NCI-H2029 treated with DMSO at 0.1 percent for 48 hours (cell line): ENCODE measurements at regions not wholly inside any gene's neighbourhood (a gene's known extent, or its start where the extent isn't known, plus 50 kb on each side); places are given as distances from the start of the nearest gene placed in this dataset.
A peak's percentile ranks its signal among the peaks of the same experiment; 100 is the strongest.
"Not testable (repeated sequence)": the region's sequence is repeated elsewhere in the genome, so short reads cannot be mapped to it uniquely, and the experiment has no call there.

ENCODE experiments used
- DNase-seq: peaks from one replicate; lab custom pipeline; 2025; lab: John Stamatoyannopoulos, UW

DNA sequence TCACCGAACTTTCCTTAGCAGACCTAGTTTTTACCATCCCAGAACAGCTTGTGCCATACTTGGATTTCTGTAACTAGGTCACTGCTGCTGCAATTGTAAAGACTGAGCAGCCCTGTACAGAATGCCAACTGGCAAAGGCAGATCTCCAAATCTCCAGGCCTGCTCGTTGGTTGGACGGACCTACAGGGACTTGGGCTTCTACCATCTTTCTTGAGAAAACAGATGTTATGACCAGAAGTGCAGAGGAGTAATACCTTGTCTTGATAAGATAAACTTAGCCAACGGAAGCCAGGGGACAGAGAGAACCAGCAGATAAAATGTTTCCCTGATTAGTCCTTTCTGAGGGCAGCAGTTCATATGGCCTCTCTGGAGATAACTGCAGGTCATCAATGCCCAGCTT is 304.1 kb downstream of the RFPL4B start:
- DNase-seq, result no peak

DNA sequence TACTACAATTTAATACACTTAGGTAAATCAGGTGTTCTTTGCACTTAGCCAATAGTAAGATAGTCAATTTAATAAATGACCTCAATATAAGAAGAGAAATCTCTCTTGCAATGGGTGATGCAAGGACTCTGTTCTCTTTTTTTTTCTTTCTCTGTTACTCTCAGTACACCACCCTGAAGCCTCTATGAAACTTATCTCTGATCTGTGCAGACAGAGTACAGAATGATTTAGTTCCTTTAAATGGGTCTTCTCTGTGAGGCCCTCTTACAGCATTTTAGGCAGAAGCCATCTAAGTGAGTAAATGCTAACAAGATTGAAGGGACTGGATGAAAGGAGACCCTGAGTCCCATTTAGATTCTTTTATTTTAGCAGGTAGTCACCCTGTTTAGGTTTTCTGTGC is 312.8 kb downstream of the RFPL4B start:
- DNase-seq, result no peak

DNA sequence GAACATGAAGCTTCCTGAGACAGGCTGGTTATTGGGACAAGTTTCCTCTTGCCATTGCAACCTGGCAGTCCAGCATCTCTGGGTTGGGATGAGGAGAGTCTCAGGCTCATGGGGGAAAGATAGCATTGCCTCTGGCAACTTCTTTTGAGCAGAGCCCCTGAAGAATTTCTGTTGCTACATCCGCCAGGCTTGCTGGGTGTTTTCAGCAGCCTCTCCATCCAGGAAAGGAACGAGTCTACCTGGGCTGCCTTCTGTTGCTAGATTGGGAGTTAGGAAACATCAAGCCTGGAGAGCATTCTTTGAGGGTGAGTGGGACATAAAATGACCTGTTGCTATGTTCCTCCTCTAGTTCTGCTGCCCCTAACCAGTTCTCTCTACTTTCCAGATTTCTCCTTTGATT is 313.5 kb downstream of the RFPL4B start:
- DNase-seq, result no peak

DNA sequence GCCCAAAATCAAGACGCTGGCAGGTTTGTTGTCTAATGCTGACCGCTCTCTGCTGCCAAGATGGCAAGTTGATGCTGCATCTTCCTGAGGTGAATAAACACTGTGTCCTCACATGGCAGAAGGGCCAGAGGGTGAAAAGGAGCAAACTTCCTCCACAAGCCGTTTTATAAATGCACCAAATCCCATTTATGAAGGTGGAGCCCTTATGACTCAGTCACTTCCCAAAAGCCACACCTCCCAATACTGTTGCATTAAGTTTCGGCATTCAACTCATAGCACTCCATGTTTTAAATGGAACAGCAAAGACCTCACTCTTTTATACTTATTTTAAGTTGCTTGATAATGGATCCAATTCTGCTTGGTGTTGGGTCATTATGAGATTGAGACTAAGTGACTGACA is 316.6 kb downstream of the RFPL4B start:
- DNase-seq, result no peak

DNA sequence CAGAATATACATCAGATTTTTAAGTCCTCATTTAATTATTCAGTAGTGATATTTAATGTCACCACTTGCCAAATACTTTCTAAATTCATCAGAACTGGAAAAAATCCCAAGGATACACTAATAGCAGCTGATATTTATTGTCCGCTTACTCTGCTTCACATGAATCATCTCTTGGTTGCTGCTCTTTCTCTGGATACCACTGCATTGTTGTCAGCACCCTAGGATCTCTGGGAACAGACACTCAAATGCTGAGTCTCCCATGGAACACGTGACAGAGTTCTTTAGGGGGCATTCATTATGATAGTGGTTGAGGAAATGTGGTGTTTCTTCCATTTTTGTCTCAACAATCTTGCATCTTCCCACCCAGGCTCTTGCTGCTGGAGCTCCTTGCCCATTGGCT is 318.0 kb downstream of the RFPL4B start:
- DNase-seq, result no peak

DNA sequence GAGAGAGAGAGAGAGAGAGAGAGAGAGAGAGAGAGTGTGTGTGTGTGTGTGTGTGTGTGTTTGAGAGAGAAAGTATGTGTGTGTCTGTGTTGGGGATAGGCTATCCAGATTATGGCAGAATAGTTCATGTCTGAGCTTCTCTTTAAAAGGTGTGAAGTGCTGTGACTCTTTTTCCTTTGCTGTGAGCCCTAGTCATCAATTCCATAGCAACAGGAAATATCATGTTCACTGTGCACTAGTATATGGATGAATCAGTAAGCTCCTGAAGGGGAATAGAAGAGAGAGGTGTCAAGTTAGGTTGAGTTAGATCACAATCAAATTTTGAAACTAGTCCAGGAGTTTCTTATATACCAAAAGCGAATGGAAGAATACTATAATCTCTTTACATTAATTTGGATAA is 318.7 kb downstream of the RFPL4B start:
- DNase-seq, result no peak

DNA sequence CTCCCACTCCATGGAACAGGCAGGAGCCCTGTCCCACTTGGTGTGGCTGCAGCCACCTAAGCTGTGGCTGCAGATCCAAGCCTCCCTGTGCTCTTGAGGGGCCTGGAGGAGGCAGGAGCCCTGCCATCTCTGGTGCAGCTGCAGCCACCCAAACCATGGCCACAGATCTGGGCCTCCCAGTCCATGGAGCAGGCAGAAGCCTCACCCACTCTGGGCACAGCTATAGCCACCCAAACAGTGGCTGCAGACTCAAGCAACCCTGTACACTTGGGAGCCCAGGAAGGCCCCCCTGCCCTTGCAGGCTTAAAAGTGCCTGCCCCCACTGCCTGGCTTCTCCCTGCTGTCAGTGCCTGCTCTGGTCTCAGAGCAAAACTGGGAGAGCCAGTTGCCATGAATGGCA is 320.3 kb downstream of the RFPL4B start:
- no peak for DNase-seq

DNA sequence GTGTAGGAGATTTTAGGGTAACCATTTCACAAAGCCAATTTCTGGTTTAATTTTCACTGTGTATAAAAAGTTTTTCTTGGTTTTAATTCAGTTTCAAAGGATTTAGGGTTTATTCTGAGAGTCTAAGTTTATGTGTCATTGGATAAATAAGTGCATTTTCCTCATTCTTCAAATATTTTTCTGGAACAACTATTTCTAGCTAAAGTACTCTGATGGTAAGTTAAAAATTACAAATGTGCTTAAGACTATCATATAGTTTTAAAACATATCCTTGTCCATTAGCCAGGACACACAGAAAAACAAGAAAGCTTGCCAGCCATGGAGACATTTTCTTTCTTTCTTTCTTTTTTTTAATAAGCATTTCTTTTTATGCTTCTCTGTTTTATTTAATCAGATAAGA is 333.0 kb downstream of the RFPL4B start:
- DNase-seq, result no peak

DNA sequence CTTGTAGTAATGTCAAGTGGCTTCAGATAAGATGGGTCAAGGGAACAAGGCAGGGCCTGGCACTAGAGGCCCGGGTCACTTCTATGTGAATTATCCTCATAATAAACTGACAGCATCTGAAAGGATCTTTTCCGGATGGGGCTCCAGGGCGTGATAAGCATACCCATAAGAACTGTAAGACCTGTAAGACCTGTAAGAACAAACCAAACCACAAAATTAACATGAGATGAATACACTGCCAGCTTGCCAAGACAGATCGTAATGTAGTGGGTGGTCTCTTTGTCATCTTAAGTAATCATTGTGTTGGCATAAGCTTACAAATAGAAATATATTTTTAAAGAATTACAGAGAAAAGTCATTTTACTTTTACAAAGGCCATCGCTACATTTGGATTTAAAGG is 334.9 kb downstream of the RFPL4B start:
- no peak for DNase-seq

DNA sequence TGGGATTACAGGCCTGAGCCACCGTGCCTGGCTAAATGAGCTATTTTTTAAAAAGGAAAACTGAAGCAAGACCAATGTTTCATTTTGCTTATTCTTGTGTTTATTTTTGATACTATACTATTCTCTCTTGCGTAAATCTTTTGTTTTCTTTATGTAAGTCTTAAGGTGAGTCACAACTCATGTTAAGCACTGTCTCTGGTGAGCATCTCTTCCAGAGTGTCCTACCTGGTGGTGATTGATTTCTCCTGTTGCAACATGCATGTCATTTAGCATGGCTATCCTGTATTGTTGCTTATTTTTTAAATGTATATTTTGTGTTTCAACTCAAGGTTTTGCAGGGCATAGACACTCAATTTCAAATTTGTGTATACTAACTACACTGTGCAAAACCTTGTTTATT is 336.0 kb downstream of the RFPL4B start:
- no peak for DNase-seq

DNA sequence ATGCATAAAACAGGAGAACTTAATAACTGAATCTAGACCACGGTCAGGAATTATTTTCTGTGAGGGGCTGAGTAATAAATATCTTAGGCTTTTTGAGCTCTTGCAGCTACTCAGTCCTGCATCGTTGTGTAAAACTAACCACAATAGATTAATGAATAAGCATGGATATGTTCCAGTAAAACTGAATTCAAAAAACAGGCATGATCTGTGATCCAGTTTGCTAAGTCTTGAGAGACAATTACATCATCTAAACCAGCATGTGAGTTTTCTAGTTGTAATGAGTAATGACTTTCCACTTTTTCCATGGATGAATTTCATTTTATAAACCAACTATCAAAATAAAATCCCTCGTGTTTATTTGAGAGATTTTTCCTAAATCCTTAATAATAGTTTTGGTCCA is 336.8 kb downstream of the RFPL4B start:
- no peak for DNase-seq

DNA sequence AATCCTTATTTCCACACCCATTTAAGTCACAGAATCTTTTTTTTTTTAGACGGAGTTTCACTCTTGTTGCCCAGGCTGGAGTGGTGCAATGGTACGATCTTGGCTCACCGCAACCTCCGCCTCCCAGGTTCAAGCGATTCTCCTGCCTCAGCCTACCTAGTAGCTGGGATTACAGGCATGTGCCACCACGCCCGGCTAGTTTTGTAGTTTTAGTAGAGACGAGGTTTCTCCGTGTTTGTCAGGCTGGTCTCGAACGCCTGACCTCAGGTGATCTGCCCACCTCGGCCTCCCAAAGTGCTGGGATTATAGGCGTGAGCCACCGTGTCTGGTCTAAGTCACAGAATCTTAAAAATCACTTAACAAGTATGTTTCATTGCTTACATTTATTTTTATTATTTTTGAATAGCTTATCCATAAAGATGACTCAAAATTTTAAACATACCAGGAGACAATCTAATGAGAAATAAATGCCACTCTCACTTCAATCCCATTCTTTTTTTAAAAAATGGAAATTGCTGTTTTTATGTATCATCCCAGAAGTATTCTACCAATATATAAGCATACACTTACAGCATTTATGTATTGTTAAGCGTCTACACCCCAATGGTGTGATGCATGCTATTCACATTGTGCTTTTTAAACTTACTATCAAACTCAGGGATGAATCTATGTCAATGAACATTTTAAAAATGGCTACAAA is 338.5 kb downstream of the RFPL4B start:
- DNase-seq, result not testable (repeated sequence)

DNA sequence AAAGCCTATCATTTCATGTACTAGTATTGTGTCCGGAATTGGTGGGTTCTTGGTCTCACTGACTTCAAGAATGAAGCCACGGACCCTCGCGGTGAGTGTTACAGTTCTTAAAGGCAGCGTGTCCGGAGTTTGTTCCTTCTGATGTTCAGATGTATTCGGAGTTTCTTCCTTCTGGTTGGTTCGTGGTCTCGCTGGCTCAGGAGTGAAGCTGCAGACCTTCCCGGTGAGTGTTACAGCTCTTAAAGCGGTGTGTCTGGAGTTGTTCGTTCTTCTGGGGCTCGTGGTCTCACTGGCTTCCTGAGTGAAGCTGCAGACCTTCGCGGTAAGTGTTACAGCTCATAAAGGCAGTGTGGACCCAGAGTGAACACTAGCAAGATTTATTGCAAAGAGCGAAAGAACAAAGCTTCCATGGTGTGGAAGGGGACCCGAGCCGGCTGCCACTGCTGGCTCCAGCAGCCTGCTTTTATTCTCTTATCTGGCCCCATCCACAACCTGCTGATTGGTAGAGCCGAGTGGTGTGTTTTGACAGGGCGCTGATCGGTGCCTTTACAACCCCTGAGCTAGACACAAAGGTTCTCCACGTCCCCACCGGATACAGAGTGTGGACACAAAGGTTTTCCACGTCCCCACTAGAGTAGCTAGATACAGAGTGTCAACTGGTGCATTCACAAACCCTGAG is 341.5 kb downstream of the RFPL4B start:
- DNase-seq, result not testable (repeated sequence)

DNA sequence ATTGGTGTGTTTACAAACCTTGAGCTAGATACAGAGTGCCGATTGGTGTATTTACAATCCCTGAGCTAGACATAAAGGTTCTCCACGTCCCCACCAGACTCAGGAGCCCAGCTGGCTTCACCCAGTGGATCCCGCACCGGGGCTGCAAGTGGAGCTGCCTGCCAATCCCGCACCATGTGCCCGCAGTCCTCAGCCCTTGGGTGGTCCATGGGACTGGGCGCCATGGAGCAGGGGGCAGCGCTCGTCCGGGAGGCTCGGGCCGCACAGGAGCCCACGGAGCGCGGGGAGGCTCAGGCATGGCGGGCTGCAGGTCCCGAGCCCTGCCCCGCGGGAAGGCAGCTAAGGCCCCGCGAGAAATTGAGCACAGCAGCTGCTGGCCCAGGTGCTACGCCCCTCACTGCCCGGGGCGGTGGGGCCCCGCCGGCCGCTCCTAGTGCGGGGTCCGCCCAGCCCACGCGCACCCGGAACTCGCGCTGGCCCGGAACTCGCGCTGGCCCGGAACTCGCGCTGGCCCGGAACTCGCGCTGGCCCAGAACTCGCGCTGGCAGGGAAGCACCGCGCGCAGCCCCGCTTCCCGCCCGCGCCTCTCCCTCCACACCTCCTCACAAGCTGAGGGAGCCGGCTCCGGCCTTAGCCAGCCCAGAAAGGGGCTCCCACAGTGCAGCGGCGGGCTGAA is 342.2 kb downstream of the RFPL4B start:
- not testable (repeated sequence) for DNase-seq

DNA sequence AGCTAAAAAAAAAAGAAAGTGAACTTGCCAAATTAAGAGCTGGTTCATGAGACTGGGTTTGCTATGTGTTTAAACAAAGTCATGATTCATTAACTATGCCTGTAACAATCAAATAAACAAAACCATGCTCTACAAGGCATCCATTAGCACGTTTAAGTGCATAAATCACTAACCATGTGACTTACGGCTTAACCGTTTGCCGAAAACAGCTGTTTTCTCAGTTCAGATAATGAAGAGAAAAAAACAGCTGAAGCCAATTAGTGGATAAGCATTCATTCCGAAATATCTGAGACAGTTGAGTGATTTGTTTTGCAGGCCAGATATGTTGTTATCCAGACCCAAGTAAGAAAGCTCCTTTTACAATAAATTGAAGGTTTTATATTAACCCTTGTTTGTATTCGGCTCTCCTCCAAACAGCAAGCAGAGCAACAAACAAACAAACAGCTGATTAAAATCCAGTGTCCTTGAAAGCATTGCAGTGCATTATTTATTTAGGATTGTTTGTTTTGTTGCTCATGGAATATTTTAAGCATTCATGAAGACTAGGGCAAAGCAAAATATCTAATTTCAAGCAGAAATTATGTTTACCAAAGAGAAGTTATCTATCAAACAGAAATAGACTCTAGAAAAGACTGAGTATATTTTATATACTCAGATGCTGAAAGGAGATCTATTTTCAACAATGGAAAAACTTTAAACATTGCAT is 343.5 kb downstream of the RFPL4B start:
- DNase-seq, result no peak

DNA sequence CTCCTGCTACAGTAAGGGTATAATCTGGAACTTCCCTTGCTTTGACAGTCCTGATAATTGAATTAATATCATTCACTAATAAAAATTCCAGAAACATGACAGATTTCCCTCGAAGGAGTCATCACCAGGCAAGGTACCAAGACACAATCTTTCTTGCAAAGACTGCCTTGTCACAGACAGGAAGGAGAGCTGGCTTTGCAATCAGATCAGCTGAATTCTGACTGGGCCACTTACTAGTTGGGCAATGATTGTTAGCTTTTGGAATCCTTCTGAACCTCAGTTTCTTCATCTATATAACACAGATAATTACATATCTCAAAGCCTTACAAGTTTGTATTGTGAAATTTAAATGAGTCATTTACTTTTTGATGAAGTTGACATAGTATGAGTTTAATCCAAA is 344.2 kb downstream of the RFPL4B start:
- no peak for DNase-seq

DNA sequence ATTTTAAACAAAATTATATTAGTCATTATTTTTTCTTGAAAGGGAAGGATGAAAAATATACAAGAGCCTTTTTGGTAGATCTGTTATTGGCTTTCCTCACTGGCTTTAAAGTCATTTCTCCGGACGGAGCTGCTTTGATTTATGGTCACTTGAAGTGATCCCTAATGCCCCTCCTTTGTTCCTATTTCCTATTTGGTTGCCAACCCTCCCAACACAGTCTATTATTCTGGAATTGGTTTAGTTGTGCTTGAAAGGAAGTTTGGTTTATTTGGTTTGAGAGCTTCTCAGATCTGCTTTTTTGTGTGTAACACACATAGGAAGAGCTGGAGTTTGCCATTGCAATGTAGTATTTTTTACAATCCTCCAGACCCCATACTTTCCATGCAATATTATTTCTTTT is 347.9 kb downstream of the RFPL4B start:
- no peak for DNase-seq

DNA sequence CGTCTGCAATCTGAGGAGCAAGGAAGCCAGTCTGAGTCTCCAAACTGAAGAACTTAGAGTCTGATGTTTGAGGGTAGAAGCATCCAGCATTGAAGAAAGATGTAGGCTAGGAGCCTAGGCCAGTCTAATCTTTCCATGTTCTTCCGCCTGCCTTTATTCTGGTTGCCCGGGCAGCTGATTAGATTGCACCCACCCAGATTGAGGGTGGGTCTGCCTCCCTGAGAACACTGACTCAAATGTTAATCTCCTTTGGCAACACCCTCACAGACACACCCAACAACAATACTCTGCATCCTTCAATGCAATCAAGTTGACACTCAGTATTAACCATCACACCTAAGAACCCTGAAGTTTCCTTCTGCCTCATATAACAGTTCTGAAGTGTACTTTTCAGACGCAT is 350.1 kb downstream of the RFPL4B start:
- no peak for DNase-seq

DNA sequence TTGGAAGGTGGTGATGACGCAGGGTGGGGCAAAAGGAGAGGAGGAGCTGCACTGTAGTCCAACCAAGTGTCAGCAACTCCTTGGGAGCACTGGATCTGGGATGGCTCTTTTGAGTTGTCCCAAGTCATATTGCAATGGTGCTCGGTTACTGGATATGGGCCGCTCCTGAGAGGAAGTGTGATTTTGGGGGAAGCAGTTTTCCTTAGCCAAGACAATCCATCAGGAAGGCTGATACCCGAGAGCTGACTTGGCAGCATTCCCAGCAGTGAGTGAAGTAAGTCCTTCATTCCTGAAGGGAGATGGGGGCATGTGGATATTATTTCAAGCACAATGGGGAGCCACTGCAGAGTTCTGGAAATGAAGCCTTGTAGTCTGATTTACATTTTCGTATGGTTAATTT is 354.1 kb downstream of the RFPL4B start:
- DNase-seq, result peak; percentile 46

DNA sequence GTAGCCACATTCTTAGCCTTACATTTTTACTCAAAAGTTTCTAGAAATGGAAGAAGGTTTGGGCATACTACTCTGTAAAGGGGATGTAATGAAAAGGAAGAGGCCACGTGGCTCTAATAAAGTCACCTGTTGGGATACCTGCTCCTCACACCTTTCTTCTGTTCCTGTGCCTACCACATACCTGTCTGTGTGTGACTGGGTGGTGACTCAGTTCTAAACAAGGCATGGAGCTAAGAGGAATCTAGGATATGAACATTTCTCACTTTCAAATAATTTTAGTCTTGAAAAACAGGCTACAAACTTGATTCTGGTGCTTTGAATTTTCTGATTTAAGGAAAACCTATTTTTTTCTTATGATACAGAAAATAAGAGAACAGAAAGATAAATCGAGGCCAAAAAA is 363.6 kb downstream of the RFPL4B start:
- no peak for DNase-seq

DNA sequence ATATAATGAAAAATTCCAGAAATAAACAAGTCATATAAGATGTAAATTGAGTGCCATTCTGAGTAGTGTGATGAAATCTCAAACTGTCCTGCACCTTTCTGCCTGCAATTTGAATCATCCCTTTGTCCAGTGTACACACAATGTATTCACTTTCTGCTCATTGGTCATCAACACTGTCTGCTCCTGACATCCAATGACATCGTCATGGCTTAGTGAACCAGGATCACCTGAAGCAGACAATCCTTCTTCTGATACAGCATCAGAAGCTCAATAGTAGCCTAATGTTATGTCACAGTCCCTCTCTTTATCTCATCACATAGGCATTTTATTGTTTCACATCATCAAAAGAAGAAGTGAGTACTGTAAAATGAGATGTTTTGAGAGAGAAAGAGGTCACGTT is 366.3 kb downstream of the RFPL4B start:
- DNase-seq, result no peak

DNA sequence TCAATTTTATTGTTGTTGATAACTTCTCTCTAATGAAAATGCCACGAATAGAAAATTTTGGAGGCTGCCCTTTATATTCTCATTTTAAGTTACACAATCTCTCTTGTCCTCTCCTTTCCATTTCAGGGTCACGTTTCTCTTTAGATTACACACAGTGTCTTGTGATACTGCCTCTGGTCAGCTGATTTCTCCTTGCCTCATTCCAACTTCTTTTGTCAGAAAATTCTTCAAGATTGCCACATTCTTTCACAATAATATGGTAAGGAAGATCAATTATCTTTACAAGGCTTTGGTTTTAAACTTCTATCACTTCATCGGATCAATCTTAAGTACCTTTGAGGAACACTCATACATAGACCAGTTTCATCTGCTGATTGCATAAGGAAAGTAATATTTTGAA is 370.3 kb downstream of the RFPL4B start:
- DNase-seq, result no peak

DNA sequence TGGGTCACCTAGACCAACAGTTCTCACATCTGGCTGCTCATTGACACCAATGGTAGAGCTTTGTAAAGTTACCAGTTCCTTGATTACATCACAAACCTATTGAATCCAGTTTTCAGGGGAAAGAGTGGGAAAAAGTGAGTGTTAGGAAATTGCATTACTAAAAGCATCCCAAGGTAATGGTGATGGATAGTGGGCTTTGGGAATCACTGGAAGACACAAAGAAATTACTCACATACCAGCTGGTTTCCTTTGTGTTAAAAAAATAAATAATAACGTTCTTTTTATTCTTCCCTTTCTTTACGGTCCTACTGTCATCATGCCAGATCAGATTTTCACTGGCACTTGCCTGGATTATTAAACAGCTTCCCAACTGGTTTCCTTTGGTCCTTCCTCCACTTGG is 370.7 kb downstream of the RFPL4B start:
- no peak for DNase-seq
